ENCODE measurements at regions not wholly inside any gene's neighbourhood (a gene's known extent, or its start where the extent isn't known, plus 50 kb on each side); places are given as distances from the start of the nearest gene placed in this dataset.

- H3K23ac ChIP-seq (ENCODE audit: low read depth, low read length) = no peak overlapping the region
- no peaks in the 10 kb centered on the region for H3K9me1 ChIP-seq (ENCODE audit: insufficient read depth, low read length)
- no peak overlapping the region for H4K8ac ChIP-seq (ENCODE audit: low read depth in 2 of 2, low read length in 2 of 2)
- ChIA-PET CTCF (no interaction called here), POLR2A (ENCODE audit: unreplicated experiment) (no interaction called here)
- no peak overlapping the region for H3K56ac ChIP-seq (ENCODE audit: extremely low read depth, insufficient read depth, low read length)
- no peak overlapping the region for H3K4ac ChIP-seq (ENCODE audit: low read depth, low read length)
- H4K20me1 ChIP-seq (ENCODE audit: insufficient read depth, low read length) = no peaks in the 10 kb centered on the region
- TF ChIP-seq CHD1 (IDR thresholded peaks at IDR 0.05; ENCODE audit: low read depth, low read length) = no peak
- TF ChIP-seq CEBPB (IDR thresholded peaks at IDR 0.05; ENCODE audit: low read depth, low read length) = no peak
- TF ChIP-seq RCOR1 (IDR thresholded peaks at IDR 0.05; ENCODE audit: insufficient replicate concordance, low read length) = no peak
- H3K18ac ChIP-seq (ENCODE audit: low read depth, low read length) = no peak overlapping the region
- H4K91ac ChIP-seq (ENCODE audit: insufficient read depth, low read depth, low read length) = no peak overlapping the region
- H2AFZ ChIP-seq (replicated peaks; ENCODE audit: low read length, poor library complexity) = no peak overlapping the region
- no peak overlapping the region for H2BK20ac ChIP-seq (ENCODE audit: low read depth, low read length)
- H3K79me1 ChIP-seq (ENCODE audit: low read depth in 1 of 2, low read length in 2 of 2) = no peaks in the 10 kb centered on the region
- BruUV-seq (replicated peaks) = no TSS peak
- H2BK15ac ChIP-seq (ENCODE audit: low read depth, low read length) = no peak overlapping the region
- no peak overlapping the region for H3K14ac ChIP-seq (replicated peaks; ENCODE audit: low read depth, low read length)
- H3K9me3 ChIP-seq (ENCODE audit: control insufficient read depth, insufficient read depth, low read length) = peaks cover 64% of the 10 kb centered on the region
- DNase-seq = no peak
- no peak overlapping the region for H3K4me3 ChIP-seq (ENCODE audit: insufficient read depth, low read depth, low read length)
- H3K4me1 ChIP-seq (ENCODE audit: control insufficient read depth, insufficient read depth, low read length) = no peaks in the 10 kb centered on the region
- intact Hi-C loops (cut with micrococcal nuclease) = no loop called here
- no peak overlapping the region for H3K9ac ChIP-seq (ENCODE audit: low read depth, low read length)
- H2AK9ac ChIP-seq (replicated peaks; ENCODE audit: low read depth, low read length, poor library complexity) = no peak overlapping the region
- in situ Hi-C loops (cut with MboI; ENCODE audit: low sequenced_read_pairs) = no loop called here
- dilution Hi-C loops (cut with HindIII; ENCODE audit: low sequenced_read_pairs, unreplicated experiment) = no loop called here
- H4K5ac ChIP-seq (ENCODE audit: low read depth, low read length) = no peak overlapping the region
- no peaks in the 10 kb centered on the region for H3K27me3 ChIP-seq (ENCODE audit: control insufficient read depth, insufficient read depth, low read length)
- no peak overlapping the region for H2BK5ac ChIP-seq (ENCODE audit: low read depth, low read length, poor library complexity, severe bottlenecking)
- no peak for ATAC-seq (ENCODE audit: low read depth)
- no peaks in the 10 kb centered on the region for H3K36me3 ChIP-seq (ENCODE audit: control insufficient read depth, insufficient read depth, low read length)
- no peak overlapping the region for H2AK5ac ChIP-seq (ENCODE audit: low read depth, low read length)
- H2BK120ac ChIP-seq (ENCODE audit: low read depth, low read length) = no peak overlapping the region
- no peak overlapping the region for H3K4me2 ChIP-seq (ENCODE audit: low read depth, low read length)
- no peak overlapping the region for H3K27ac ChIP-seq (ENCODE audit: insufficient read depth, low read length)
- 0% methylated on average over 1 of the region's 8 CpGs; no CpG with 5 or more reads in 1 of the 2 experiments for WGBS, 2 experiments (ENCODE audit: extremely low coverage in 2 of 2, insufficient read length in 1 of 2)
Measured at GRCh38 chr2:2563309-2563860, 232.3 kb upstream of the MYT1L start.
